ENCODE measurements at regions not wholly inside any gene's neighbourhood (a gene's known extent, or its start where the extent isn't known, plus 50 kb on each side); places are given as distances from the start of the nearest gene placed in this dataset.
A peak's percentile ranks its signal among the peaks of the same experiment; 100 is the strongest.

GRCh38 chr12:77342253-77342652 is 276.9 kb upstream of the E2F7 start:
- no peak for DNase-seq

- DNase-seq, result no peak
These were observed 274.2 kb upstream of the E2F7 start for GRCh38 chr12:77339610-77340009.

DNA sequence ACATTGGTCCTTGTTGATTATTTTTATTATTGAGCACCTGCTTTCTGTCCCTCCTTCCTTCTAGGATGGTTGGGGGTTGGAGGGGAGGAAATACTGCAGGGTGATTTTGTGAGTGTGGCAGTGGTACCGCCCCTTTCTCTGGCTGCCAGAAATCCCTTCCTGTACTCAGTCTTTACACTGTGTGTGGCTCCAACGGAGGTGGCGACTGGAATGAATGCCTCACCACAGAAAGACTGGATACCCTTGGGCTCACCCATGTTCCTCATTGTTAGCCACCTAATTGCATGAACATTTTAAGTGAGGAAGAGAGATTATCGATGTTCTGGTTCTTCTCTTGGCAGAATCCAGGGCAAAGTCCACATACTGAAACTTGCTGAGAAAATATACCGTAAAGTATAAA is 272.0 kb upstream of the E2F7 start:
- DNase-seq, result no peak

DNA sequence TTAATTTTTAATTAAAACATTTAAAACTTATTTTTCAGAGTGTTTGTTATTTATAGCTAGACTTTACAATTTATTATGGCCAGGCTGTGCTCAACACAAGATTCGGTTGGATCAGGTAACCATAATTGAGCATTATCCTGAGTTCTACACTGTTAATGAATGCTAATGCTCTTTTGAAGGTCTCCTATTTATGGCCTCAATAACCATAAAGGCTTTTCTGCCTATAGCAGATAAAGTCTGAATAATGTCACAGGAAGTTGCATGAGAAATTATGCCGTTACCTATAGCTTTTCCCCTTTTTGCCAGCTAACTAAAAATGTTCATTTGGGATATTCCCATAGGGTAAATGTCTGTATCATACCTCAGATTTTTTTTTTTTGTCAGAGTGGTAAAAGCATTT is 269.4 kb upstream of the E2F7 start:
- no peak for DNase-seq

GRCh38 chr12:77328326-77328725 is 263.0 kb upstream of the E2F7 start:
- DNase-seq, result no peak

DNA sequence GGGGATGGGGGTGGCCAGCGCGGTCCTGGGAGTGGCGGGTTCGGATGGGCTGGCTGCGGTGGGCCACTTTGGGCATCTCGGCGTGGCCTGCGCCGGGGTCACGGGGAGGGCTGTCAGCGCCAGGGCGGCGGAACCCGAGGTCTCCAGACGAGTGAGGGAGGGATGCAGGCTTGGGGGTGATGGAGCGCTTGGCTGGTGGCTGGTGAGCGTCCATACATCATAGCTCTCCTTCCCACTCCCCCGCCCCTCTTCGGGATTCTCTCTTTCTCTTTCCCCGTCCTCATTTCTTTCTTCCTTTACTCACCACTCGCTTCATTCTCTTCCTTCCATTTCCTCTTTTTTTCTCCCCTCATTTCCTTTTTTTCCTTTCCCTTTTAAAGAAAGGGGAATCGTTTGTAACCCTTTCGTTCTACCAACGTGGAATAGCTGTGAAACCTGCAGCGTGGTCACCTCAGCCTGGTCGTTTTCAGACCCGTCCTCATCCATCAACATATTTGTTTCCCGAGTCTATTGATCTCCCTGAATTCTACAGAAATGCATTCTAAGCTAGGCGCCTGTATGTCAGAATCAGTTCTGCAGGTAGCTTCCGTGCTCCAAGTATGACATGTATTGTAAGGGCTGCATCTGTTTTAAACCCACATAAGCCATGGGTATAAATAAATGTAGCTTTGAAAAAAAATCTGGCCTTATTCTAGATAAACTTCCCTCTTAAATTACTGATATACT is 260.3 kb upstream of the E2F7 start:
- DNase-seq, result no peak

GRCh38 chr12:77324763-77325468 is 259.5 kb upstream of the E2F7 start:
- DNase-seq, result peak; percentile 0

DNA sequence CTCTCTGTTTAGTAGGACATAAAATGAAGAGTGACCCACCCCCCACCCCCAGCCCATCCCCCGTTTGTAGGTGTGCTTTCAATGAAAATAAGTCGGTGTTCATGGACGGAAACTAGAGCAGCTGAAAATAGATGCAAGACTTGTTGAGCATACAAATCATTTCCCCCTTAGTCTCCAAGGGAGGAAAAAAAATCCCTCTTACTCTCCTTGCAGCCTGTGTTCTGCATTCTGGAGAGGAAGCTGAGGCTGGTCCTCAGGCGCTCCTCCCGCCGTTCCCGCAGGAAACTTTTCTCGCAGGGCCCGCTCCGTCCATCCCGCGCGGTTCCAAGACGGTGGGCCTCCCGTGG is 259.0 kb upstream of the E2F7 start:
- no peak for DNase-seq

DNA sequence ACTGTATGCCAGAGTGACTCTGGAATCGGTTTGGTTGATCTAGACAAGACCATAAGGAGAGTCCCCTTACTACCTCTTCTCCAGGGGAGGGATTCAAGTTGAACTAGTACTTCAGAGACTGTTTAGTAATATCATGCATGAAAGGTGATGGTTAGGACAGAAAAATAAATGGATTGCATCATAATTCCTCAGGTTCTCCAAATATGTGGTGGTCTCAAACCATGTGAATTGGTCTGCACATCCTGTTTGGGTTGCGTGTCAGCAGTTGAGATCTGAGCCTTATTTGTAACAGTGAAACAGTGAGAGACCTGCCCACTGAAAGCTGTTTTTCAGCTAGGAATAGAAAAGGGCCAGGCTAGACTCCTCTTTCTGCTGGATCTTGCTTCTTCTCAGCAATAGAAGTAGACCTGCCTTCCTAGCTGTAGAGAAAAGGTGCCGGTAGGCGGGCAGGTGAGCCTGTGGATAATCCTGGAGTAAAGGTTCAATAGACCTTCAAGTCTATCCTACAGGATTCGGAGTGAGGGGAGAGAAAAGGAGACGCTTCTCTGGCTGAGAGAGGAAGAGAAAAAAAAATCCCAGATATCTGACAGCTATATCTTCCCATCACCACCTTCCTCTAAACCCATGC is 258.5 kb upstream of the E2F7 start:
- no peak for DNase-seq

DNA sequence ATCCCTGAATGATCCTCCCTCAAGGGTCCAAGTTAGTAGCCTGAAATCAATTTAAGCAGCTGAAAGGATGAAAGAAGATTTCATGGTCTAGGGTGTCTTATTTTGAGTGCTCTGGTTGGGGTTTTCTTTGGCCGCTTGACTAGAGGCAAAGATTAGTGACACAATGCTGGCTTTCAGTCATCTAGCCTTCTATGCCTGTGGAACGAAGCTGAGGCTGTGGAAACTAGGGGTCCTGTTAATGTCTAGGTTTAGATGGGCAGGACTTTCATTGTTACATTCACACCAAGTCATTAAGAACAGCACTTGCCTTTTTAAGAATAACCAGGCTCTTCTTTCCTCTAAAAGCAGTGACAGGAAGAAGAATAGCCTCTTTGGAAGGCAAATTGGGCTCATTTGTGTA is 253.8 kb upstream of the E2F7 start:
- DNase-seq, result no peak

GRCh38 chr12:77315407-77315806 is 250.0 kb upstream of the E2F7 start:
- DNase-seq, result no peak

DNA sequence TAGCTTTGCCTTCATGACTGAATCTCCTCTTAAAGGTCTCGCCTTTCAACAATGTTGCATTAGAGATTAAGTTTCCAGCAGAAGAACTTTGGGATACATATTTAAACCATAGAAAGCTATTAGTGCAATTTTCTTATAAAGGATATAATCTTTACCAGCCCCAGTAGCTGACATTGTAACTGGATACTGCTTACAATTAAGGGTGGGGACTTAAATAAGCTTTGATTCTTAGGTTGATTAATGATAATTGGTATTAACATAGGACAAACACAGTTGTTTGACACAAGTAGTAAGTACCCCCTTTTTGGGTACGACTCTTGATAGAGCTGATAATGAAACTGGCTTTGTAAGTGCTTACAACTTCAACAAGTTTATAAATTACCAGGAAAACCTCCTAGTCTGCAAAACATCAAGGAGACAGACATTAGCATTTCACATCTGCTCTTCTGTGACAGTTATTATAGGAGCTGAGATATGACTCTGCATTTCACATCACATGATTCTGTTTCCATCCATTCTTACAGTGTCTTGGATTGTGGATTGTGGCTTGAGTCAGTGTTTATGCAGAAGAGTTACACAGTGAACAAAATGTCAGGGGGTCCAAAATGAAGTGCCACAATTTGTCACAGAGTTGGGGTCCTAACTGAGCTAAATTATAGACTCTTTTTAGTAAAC is 249.1 kb upstream of the E2F7 start:
- no peak for DNase-seq

DNA sequence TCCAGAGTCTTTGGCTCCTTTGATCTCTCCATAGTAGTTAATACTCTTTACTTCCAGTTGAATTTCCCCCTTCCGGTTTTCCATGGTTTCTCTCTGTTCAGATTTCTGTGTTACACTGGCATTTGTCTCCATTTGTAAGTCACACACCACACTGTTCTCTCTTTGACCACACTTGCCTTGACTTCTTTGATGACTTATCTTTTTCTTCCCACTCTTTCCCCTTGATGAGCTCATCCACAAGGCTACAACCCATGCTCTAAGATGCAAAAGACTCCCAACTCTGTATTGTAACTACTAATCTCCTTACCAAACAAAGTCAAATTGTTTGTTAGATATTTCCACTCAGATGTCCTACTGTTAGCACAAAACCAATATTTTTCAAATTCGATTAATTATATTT is 242.7 kb upstream of the E2F7 start:
- no peak for DNase-seq

- DNase-seq, result no peak
These were observed 235.4 kb upstream of the E2F7 start for GRCh38 chr12:77300811-77301210.

DNA sequence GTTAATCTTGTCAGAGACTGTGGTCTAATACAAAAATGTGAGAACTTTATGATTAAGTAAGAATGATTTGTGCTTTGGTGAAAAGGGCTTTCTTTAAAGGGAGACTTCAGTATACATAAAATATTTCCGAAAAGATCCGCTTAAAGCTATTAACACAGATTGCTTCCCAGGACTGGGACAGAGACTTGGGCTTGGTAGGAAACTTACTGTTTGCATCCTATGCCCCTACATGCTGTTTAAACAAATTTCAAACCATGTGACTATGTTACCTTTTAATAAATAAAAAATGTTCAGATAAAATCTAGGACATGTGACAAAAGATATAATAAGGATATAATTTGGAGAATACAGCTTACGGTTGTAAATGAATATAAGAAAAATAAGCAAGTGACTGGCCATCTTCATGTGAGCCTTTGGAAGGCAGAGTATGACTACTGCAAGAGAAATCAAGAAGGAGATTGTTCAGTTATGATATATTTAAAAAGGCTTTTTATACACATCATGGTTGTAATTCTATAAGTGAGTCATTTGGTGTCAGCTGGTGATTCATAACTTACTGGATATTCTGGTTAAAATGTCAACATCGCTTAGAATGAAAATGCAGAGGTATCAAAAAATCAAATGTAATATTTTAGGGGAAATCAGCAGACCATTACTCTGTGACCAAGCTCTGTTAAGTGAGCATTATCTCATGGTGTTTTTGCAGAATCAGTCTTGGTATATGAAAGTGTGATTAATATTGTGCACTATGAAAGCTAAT is 234.7 kb upstream of the E2F7 start:
- no peak for DNase-seq

GRCh38 chr12:77299001-77299400 is 233.6 kb upstream of the E2F7 start:
- DNase-seq, result no peak

DNA sequence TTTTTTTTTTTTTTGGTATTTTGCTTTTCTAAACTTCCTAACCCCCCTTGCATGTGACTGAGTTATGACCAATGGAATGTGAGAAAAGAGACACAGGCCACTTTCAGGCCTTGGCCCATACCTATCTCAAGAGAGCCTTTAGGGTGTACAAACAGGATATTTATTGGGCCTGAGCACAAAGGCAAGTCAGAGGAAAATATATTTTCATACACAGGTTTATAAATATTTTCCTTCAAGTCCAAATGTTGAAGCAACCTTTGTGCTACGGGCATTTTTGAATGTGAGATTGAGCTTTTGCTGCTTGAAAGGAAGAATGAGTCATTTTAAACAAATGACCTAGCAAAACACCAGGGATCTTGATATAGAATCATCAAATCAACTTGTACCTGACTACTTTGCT is 228.6 kb upstream of the E2F7 start:
- no peak for DNase-seq

- DNase-seq, result no peak
These were observed 209.6 kb upstream of the E2F7 start for GRCh38 chr12:77274926-77275325.

DNA sequence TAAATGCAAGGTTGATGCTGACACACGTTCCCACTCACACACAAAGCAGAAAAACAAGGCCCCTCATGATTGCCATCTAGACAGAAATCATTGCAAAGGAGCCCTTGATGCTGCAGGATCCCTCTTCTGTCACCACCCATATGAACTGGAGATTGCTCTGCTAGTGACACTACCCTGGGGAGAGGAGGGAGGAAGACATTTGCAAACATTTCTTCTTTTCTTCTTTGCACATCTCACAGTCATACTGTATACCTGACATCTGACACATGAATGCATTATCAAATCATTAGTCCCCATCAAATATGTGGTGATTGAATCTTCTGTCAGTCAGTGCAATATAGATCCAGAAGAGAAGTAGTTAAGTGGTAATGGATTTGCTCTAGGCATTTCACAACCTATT is 208.5 kb upstream of the E2F7 start:
- no peak for DNase-seq

DNA sequence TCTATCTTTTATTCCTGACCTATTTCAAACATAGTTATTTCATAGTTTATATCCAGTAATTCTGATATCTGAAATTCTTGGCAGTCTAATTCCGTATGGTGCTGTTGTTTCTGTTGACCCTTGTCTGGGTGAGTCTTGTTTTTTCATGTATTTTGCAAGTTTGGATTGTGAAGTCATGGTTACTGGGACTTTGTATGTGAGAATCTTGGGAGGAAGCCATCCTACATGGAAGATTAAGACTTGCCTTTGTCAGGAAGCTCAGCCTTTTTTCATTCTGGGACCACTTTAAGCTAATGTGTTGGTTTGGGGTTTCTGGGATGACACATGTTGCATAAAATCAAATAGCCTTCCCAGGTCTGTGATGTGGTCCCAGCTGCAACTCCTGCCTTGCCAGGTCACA is 191.6 kb upstream of the E2F7 start:
- DNase-seq, result no peak

DNA sequence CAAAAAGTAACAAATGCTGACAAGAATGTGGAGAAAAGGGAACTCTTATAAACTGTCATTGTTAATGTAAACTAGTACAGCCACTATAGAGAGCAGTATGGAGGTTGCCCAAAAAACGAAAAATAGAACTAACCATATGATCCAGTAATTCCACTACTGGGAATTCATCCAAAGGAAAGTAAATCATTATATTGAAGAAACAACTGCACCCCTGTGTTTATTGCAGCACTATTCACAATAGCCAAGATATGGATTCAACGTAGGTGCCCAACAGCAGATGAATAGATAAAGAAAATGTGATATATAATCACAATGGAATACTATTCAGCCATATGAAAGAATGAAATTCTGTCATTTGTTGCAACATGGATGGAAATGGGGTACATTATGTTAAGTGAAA is 188.0 kb upstream of the E2F7 start:
- no peak for DNase-seq

GRCh38 chr12:77251799-77252198 is 186.4 kb upstream of the E2F7 start:
- DNase-seq, result no peak

DNA sequence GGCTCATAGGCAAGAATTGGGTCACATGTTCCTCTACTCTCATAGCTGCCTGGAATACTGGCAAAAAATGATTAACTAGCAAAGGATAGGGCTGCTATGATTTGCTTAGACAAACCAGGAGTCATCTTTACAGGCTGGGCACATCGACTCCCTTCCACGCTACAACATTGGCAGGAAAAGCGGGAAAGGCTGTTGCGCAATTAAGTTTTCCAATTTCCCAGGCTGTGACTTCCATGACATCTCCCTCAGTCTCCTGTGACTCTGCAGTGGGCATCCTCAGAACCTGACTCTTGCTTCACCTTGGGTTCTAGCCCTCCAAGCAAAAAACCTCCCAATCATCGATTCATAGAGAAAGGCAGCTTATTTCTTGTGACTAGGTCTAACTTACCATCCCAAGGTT is 184.5 kb upstream of the E2F7 start:
- DNase-seq, result no peak

All from stimulated activated CD4-positive, alpha-beta T cell treated with anti-CD3 and anti-CD28 coated beads, Interleukin-12 subunit alpha, Interleukin-12 subunit beta, amount 100 ng/mL, for 4 hours (primary cell).